SK-N-MC (cell line): ENCODE measurements at regions not wholly inside any gene's neighbourhood (a gene's known extent, or its start where the extent isn't known, plus 50 kb on each side); places are given as distances from the start of the nearest gene placed in this dataset.

ENCODE experiments used
- EZH2 ChIP-seq: fragments of 200-600 bp; sonication (generic); IDR thresholded peaks from one replicate; pipeline ENCODE4 v1.6.1; 2017; ENCODE audit warnings: antibody characterized with exemption
- FOXP2 ChIP-seq: optimal IDR thresholded peaks from 2 replicates; pipeline ENCODE3; 2011; ENCODE audit warnings: mild to moderate bottlenecking, moderate library complexity; ENCODE audit not compliant: insufficient read depth; ENCODE audit errors: extremely low read length, control extremely low read depth
- POLR2AphosphoS5 ChIP-seq: IDR thresholded peaks from 2 replicates; pipeline ENCODE4 v1.6.1; 2012; ENCODE audit warnings: mild to moderate bottlenecking, low read depth, low read length, borderline replicate concordance

- no peak for TF ChIP-seq FOXP2
- no peak for TF ChIP-seq POLR2AphosphoS5
- TF ChIP-seq EZH2: no peak
Observed at GRCh38 chr2:149702571-149702970, 115.0 kb upstream of the MMADHC start.
